Neural progenitor cell (in vitro differentiated cells): ENCODE measurements at regions not wholly inside any gene's neighbourhood (a gene's known extent, or its start where the extent isn't known, plus 50 kb on each side); places are given as distances from the start of the nearest gene placed in this dataset.

Source experiments
- DNase-seq: peaks from one replicate; pipeline ENCODE4 v3.0.0-alpha.2; 2016; ENCODE audit warnings: low spot score
- H2AFZ ChIP-seq: fragments of 200-600 bp; sonication (generic); replicated peaks from 2 replicates; pipeline ENCODE4 v1.6.1; 2016; ENCODE audit warnings: antibody characterized with exemption
- H3F3A ChIP-seq: fragments of 200-600 bp; sonication (generic); 2 replicates; pipeline ENCODE4 v1.6.1; 2016; ENCODE audit warnings: antibody characterized with exemption, low read depth
- H3K27ac ChIP-seq: fragments of 200-600 bp; sonication (generic); 2 replicates; pipeline ENCODE4 v1.5.1; 2016; ENCODE audit warnings: mild to moderate bottlenecking
- H3K27me3 ChIP-seq: fragments of 200-600 bp; sonication (generic); 2 replicates; pipeline ENCODE4 v1.6.1; 2016; ENCODE audit warnings: mild to moderate bottlenecking, moderate library complexity
- H3K36me3 ChIP-seq: fragments of 200-600 bp; sonication (generic); 2 replicates; pipeline ENCODE4 v1.5.1; 2016
- H3K4me1 ChIP-seq: fragments of 200-600 bp; sonication (generic); 2 replicates; pipeline ENCODE4 v1.6.1; 2016; ENCODE audit warnings: mixed run types
- H3K4me2 ChIP-seq: fragments of 200-600 bp; sonication (generic); 2 replicates; pipeline ENCODE4 v1.6.1; 2016
- H3K4me3 ChIP-seq: fragments of 200-600 bp; sonication (generic); 2 replicates; pipeline ENCODE4 v1.5.1; 2016
- H3K79me2 ChIP-seq: fragments of 200-600 bp; sonication (generic); 2 replicates; pipeline ENCODE4 v1.6.1; 2016; ENCODE audit warnings: low read depth
- H3K9ac ChIP-seq: fragments of 200-600 bp; sonication (generic); 2 replicates; pipeline ENCODE4 v1.6.1; 2016
- H3K9me3 ChIP-seq: fragments of 200-600 bp; sonication (generic); 2 replicates; pipeline ENCODE4 v1.5.1; 2016; ENCODE audit warnings: low read depth
- H4K20me1 ChIP-seq: fragments of 200-600 bp; sonication (generic); 2 replicates; pipeline ENCODE4 v1.6.1; 2016; ENCODE audit warnings: low read depth
- H3K27ac Mint-ChIP-seq: 3 replicates; pipeline ENCODE4 v1.8.0; 2021; ENCODE audit warnings: mixed read lengths
- H3K27me3 Mint-ChIP-seq: 2 replicates; pipeline ENCODE4 v1.8.0; 2022; ENCODE audit warnings: low read depth, mild to moderate bottlenecking, inconsistent platforms, moderate library complexity, mixed read lengths; ENCODE audit not compliant: insufficient read depth
- H3K36me3 Mint-ChIP-seq: 3 replicates; pipeline ENCODE4 v1.8.0; 2021; ENCODE audit warnings: mixed read lengths
- H3K4me1 Mint-ChIP-seq: 3 replicates; pipeline ENCODE4 v1.8.0; 2021; ENCODE audit warnings: mixed read lengths
- H3K4me3 Mint-ChIP-seq: 3 replicates; pipeline ENCODE4 v1.8.0; 2021; ENCODE audit warnings: mild to moderate bottlenecking, moderate library complexity, mixed read lengths
- H3K9me3 Mint-ChIP-seq: 3 replicates; pipeline ENCODE4 v1.8.0; 2020; ENCODE audit warnings: mixed read lengths
- CTCF ChIP-seq: fragments of 200-600 bp; sonication (generic); IDR thresholded peaks from 2 replicates; pipeline ENCODE4 v1.5.1; 2017; ENCODE audit warnings: antibody characterized with exemption, mild to moderate bottlenecking
- EZH2 ChIP-seq: fragments of 200-600 bp; sonication (generic); IDR thresholded peaks from 2 replicates; pipeline ENCODE4 v1.6.1; 2017; ENCODE audit warnings: antibody characterized with exemption, mild to moderate bottlenecking, moderate library complexity
- EZH2phosphoT487 ChIP-seq: fragments of 200-600 bp; sonication (generic); IDR thresholded peaks from 2 replicates; pipeline ENCODE4 v1.6.1; 2017; ENCODE audit warnings: antibody characterized with exemption

- H3K27me3 Mint-ChIP-seq = peaks cover 2% of the 10 kb centered on the region
- H3K27ac Mint-ChIP-seq = no peak overlapping the region
- Histone ChIP-seq H3K27me3 (no peaks in the 10 kb centered on the region), H3K36me3 (no peaks in the 10 kb centered on the region), H3K4me2 (no peak overlapping the region), H3K4me3 (no peak overlapping the region), H3K9me3 (peaks cover 5% of the 10 kb centered on the region), H3F3A (no peaks in the 10 kb centered on the region), H3K79me2 (no peaks in the 10 kb centered on the region), H2AFZ (no peak overlapping the region), H4K20me1 (no peaks in the 10 kb centered on the region), H3K9ac (no peak overlapping the region), H3K27ac (no peak overlapping the region), H3K4me1 (no peaks in the 10 kb centered on the region)
- H3K9me3 Mint-ChIP-seq = peaks cover 39% of the 10 kb centered on the region
- no peaks in the 10 kb centered on the region for H3K36me3 Mint-ChIP-seq
- no peaks in the 10 kb centered on the region for H3K4me1 Mint-ChIP-seq
- no peak for DNase-seq
- no peak for TF ChIP-seq EZH2phosphoT487
- no peak for TF ChIP-seq EZH2
- H3K4me3 Mint-ChIP-seq = no peak overlapping the region
Measured at GRCh38 chr1:143625886-143626285, 345.9 kb downstream of the FAM72C start.

- H3K4me3 Mint-ChIP-seq = no peak overlapping the region
- H3K4me2 ChIP-seq = no peak overlapping the region
- H3K9me3 Mint-ChIP-seq = peaks cover 19% of the 10 kb centered on the region
- H3K9me3 ChIP-seq = peaks cover 20% of the 10 kb centered on the region
- H3K27me3 Mint-ChIP-seq = peaks cover 5% of the 10 kb centered on the region
- H3K79me2 ChIP-seq = no peaks in the 10 kb centered on the region
- no peak for TF ChIP-seq EZH2phosphoT487
- TF ChIP-seq EZH2 = no peak
- no peak for TF ChIP-seq CTCF
- H3K4me3 ChIP-seq = no peak overlapping the region
- H3K27ac ChIP-seq = no peak overlapping the region
- no peak overlapping the region for H3K27ac Mint-ChIP-seq
- no peak overlapping the region for H2AFZ ChIP-seq
- no peak for DNase-seq
- no peaks in the 10 kb centered on the region for H3F3A ChIP-seq
- no peaks in the 10 kb centered on the region for H4K20me1 ChIP-seq
- H3K4me1 ChIP-seq = no peaks in the 10 kb centered on the region
- no peak overlapping the region for H3K9ac ChIP-seq
- no peaks in the 10 kb centered on the region for H3K36me3 ChIP-seq
- H3K4me1 Mint-ChIP-seq = no peaks in the 10 kb centered on the region
- no peaks in the 10 kb centered on the region for H3K27me3 ChIP-seq
- H3K36me3 Mint-ChIP-seq = no peaks in the 10 kb centered on the region
Measured at GRCh38 chr1:143619851-143620250, 351.9 kb downstream of the FAM72C start.

- TF ChIP-seq CTCF (no peak), EZH2 (no peak), EZH2phosphoT487 (no peak)
- Histone ChIP-seq H3K9me3 (peaks cover 8% of the 10 kb centered on the region), H3K27ac (no peak overlapping the region), H3K4me3 (no peak overlapping the region), H3K4me1 (no peaks in the 10 kb centered on the region), H3K27me3 (no peaks in the 10 kb centered on the region), H3F3A (no peaks in the 10 kb centered on the region), H2AFZ (no peak overlapping the region), H4K20me1 (no peaks in the 10 kb centered on the region), H3K4me2 (no peak overlapping the region), H3K79me2 (no peaks in the 10 kb centered on the region), H3K9ac (no peak overlapping the region), H3K36me3 (no peaks in the 10 kb centered on the region)
- H3K27me3 Mint-ChIP-seq = peaks cover 2% of the 10 kb centered on the region
- H3K27ac Mint-ChIP-seq = no peak overlapping the region
- no peaks in the 10 kb centered on the region for H3K4me1 Mint-ChIP-seq
- no peak for DNase-seq
- no peak overlapping the region for H3K4me3 Mint-ChIP-seq
- H3K9me3 Mint-ChIP-seq = peaks cover 58% of the 10 kb centered on the region
- no peaks in the 10 kb centered on the region for H3K36me3 Mint-ChIP-seq
Measured at GRCh38 chr1:143611159-143611558, 360.6 kb downstream of the FAM72C start.

- Mint-ChIP-seq H3K27ac (no peak overlapping the region), H3K36me3 (no peaks in the 10 kb centered on the region), H3K4me3 (no peak overlapping the region), H3K4me1 (no peaks in the 10 kb centered on the region), H3K9me3 (peaks cover 60% of the 10 kb centered on the region), H3K27me3 (peaks cover 2% of the 10 kb centered on the region)
- Histone ChIP-seq H4K20me1 (no peaks in the 10 kb centered on the region), H3K9ac (no peak overlapping the region), H3K27me3 (no peaks in the 10 kb centered on the region), H3K79me2 (no peaks in the 10 kb centered on the region), H3K27ac (no peak overlapping the region), H3K4me1 (no peaks in the 10 kb centered on the region), H2AFZ (no peak overlapping the region), H3K4me3 (no peak overlapping the region), H3K4me2 (no peak overlapping the region), H3K36me3 (no peaks in the 10 kb centered on the region), H3F3A (no peaks in the 10 kb centered on the region), H3K9me3 (peaks cover 4% of the 10 kb centered on the region)
- no peak for DNase-seq
- TF ChIP-seq EZH2 = no peak
- no peak for TF ChIP-seq CTCF
- TF ChIP-seq EZH2phosphoT487 = no peak
Measured at GRCh38 chr1:143610196-143610595, 361.6 kb downstream of the FAM72C start.
